ENCODE measurements at regions not wholly inside any gene's neighbourhood (a gene's known extent, or its start where the extent isn't known, plus 50 kb on each side); places are given as distances from the start of the nearest gene placed in this dataset.
A peak's percentile ranks its signal among the peaks of the same experiment; 100 is the strongest.

- no peak for DNase-seq (ENCODE audit: low read depth)
Measured at GRCh38 chr12:126519833-126520232, 1454.6 kb downstream of the AACS start.

- DNase-seq (ENCODE audit: low read depth) = no peak
Measured at GRCh38 chr12:126523891-126524290, 1458.7 kb downstream of the AACS start.

DNA sequence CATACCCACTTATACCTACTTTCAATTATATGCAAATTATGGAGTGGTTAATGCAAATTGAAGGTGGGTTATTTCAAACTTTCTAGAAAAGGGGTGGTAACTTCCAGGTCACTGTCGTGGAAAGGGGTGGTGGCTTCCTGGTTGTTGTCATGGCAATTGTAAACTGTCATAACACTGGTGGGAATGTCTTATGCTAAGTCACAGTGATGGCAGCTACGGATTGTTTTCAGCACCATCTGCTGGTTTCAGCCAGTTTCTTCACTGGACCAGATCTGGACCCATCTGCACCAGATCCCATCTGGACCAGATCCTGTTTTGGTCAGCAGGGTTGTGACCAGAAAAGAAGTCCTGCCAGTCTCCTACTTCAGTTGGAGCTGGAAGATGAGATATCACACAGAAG lies 1469.3 kb downstream of the AACS start:
- DNase-seq (ENCODE audit: low read depth) = no peak

- no peak for DNase-seq (ENCODE audit: low read depth)
Measured at GRCh38 chr12:126534942-126535341, 1469.7 kb downstream of the AACS start.

GRCh38 chr12:126535971-126536370 lies 1470.7 kb downstream of the AACS start:
- DNase-seq (ENCODE audit: low read depth) = no peak

DNA sequence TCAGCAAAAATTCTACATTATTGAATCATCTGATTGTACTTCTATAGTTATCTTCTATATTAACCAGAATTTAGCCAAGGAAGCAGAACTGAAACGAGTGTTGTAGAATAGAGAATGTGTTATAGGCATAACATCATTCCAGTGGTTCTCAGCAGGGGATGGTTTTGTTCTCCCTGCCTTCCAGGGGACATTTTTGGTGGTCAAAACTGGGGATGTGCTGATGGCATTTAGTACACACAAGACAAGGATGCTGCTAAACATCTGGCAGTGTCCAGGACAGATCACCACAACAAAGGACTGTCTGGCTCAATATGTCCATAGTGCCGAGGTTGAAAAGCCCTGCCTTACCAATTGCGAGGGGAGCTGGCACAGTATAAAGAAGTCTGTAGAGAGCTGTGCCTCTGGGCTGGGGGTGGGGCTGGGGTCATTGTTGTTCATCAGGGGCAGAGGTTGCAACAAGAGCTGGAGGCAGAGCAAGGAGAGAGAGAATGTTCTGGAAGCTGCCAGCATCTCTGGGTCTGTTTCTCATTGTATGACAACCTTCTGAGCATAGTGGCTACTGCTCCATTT lies 1472.8 kb downstream of the AACS start:
- DNase-seq (ENCODE audit: low read depth) = no peak

GRCh38 chr12:126538888-126539287 lies 1473.7 kb downstream of the AACS start:
- DNase-seq (ENCODE audit: low read depth) = no peak

- DNase-seq (ENCODE audit: low read depth) = no peak
Measured at GRCh38 chr12:126545411-126545810, 1480.2 kb downstream of the AACS start.

- DNase-seq (ENCODE audit: low read depth) = no peak
Measured at GRCh38 chr12:126547905-126548304, 1482.7 kb downstream of the AACS start.

- no peak for DNase-seq (ENCODE audit: low read depth)
Measured at GRCh38 chr12:126551869-126552268, 1486.6 kb downstream of the AACS start.

GRCh38 chr12:126554625-126555024 lies 1489.4 kb downstream of the AACS start:
- no peak for DNase-seq (ENCODE audit: low read depth)

DNA sequence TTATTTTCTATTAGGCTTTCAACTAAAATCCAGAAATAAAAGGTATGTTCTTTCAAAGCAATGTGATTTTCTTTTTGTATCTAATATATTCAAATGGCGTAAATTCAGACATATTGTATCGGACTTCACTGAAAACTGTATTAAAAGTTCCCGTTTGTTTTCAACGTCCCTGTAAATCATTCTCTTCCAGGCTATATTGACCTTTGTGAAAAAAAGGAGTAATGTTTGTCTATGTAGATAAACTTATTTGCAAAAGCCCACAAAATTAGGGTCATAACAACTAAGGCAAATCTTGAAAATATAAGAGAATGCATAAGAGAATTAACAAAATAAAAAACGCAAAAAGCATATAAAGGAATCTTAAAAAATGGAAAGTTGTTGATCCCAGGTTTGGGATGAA lies 1492.4 kb downstream of the AACS start:
- DNase-seq (ENCODE audit: low read depth) = no peak

DNA sequence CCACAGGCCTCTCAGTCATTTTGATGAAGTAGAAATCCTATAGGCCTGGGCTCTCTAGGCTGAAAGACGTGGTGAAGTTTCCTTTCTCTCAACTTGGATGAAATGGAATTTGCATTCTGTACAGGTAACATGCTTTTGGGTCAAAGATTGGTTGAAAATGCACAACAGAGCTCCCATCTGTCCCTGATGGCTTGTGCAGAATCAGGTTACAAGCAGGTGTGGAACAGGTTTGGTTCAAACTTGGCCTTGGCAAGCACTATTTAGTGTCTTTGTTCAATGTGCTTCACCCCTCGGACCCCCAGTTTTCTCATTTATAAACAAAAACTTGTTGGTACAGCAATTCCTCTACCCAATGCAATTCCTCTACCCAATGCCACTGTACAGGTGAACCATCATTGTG lies 1493.0 kb downstream of the AACS start:
- DNase-seq (ENCODE audit: low read depth) = no peak

GRCh38 chr12:126558810-126559209 lies 1493.6 kb downstream of the AACS start:
- DNase-seq (ENCODE audit: low read depth) = no peak

- DNase-seq (ENCODE audit: low read depth) = no peak
Measured at GRCh38 chr12:126567016-126567415, 1501.8 kb downstream of the AACS start.

DNA sequence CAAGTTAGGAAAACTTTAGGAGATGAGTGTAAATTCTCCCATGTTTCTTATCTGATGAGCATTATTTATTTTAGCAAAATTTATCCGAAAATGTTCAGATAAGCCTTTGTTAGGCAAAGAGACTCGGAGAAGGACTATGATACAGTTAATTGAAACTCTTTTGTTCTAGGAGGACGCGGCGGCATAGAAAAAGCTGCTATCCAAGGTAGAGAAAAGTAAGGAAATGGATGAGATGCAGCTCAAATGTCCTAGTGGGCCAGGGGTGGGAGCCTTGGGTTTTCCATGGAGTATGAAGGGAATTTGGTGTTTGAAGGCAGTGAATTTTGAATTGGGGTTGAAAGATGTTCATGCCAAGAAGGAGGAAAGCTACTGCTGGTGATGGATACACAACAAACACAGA lies 1504.5 kb downstream of the AACS start:
- DNase-seq (ENCODE audit: low read depth) = no peak

DNA sequence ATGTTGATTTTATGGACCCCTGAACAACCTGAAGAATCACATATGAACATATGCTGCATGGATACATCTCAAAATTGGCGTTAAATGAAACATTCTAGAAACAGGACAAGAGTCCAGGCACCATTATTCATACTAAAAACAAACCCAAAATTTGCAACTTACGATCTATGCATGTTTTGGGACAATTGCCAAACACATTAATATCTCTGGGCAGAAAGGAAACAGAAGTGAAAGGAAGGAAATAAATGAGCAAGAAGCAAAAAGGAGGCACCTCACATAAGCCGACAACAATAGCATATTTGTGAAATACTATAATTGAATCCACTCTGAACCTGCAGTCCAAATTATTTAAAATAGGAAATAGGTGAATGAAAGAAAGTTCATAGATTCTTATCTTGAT lies 1505.3 kb downstream of the AACS start:
- DNase-seq (ENCODE audit: low read depth) = no peak

DNA sequence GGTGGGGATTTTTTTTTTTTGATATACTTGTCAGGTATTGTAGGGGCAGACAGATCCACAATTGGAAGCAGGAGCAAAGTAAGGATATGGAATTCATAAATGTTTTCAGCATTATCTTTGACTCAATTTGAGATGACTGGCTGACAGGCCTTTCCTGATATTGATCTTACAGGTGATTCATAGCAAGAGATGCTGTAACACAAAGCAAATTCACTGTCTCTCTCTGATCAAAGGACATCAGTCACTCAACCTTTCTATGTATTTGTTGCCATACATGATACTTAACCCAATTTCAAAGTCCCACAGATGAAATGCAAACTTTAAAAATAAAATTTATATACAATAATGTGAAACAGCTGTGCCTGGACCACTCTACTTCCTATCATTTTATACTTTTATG lies 1506.9 kb downstream of the AACS start:
- DNase-seq (ENCODE audit: low read depth) = no peak

DNA sequence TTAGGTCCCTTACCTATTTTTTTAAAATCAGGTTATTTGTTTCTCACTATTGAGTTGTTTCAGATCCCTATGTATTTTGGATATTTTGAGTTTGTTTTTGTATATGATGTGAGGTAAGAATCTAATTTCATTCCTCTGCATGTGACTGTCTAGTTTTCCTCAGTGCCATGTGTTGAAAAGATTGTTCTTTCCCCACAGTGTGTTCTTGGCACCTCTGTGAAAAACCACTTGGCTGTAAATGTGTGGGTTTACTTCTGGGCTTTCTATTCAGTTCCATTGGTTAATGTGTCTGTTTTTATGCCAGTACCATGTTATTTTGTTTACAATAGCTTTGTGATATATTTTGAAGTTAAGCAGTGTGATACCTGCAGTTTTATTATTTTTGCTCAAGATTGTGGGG lies 1516.4 kb downstream of the AACS start:
- DNase-seq (ENCODE audit: low read depth) = no peak

DNA sequence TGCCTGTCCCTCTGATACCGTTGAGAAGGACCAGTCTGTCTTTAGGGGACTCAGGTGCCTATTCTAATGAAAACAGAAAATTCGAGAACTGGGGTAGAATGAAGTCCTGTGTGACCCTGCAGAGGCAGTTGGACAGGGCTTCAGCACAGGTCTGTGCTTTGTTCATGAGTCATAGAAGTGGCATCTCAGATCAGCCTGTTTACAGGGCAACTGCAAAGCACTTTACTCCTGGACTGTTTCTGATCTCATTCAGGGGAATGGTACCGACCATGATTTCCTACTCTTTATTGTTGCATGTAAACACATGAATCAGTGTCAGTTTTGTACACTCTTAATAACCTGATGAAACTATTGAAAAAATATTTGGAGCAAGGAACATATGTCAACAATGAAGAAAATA lies 1517.0 kb downstream of the AACS start:
- DNase-seq (ENCODE audit: low read depth) = no peak

- DNase-seq (ENCODE audit: low read depth) = peak; percentile 7
Measured at GRCh38 chr12:126588586-126589249, 1523.5 kb downstream of the AACS start.

GRCh38 chr12:126591533-126591932 lies 1526.3 kb downstream of the AACS start:
- no peak for DNase-seq (ENCODE audit: low read depth)

- DNase-seq (ENCODE audit: low read depth) = no peak
Measured at GRCh38 chr12:126601184-126602170, 1536.2 kb downstream of the AACS start.
